HG02943 (cell line): ENCODE measurements at regions not wholly inside any gene's neighbourhood (a gene's known extent, or its start where the extent isn't known, plus 50 kb on each side); places are given as distances from the start of the nearest gene placed in this dataset.
"Not testable (repeated sequence)": the region's sequence is repeated elsewhere in the genome, so short reads cannot be mapped to it uniquely, and the experiment has no call there.

Source experiments
- ATAC-seq: cut with Tn5 transposase; IDR thresholded peaks from one replicate; pipeline ENCODE4 v1.9.1; 2021; ENCODE audit warnings: mild to moderate bottlenecking, low read depth, moderate library complexity; ENCODE audit not compliant: unreplicated experiment

GRCh38 chr15:70579766-70580165 lies 183.6 kb downstream of the UACA start:
- no peak for ATAC-seq

GRCh38 chr15:70578196-70578595 lies 185.2 kb downstream of the UACA start:
- ATAC-seq: no peak

- no peak for ATAC-seq
Observed at GRCh38 chr15:70576696-70577095, 186.7 kb downstream of the UACA start.

GRCh38 chr15:70576276-70576675 lies 187.1 kb downstream of the UACA start:
- no peak for ATAC-seq

GRCh38 chr15:70575231-70576226 lies 187.8 kb downstream of the UACA start:
- ATAC-seq: no peak

GRCh38 chr15:70574325-70574724 lies 189.0 kb downstream of the UACA start:
- ATAC-seq: not testable (repeated sequence)

- ATAC-seq: no peak
Observed at GRCh38 chr15:70573121-70573850, 190.1 kb downstream of the UACA start.

- no peak for ATAC-seq
Observed at GRCh38 chr15:70569714-70570231, 193.6 kb downstream of the UACA start.

GRCh38 chr15:70569091-70569713 lies 194.2 kb downstream of the UACA start:
- no peak for ATAC-seq

- ATAC-seq: no peak
Observed at GRCh38 chr15:70566989-70567388, 196.4 kb downstream of the UACA start.

GRCh38 chr15:70566047-70566835 lies 197.1 kb downstream of the UACA start:
- no peak for ATAC-seq

- no peak for ATAC-seq
Observed at GRCh38 chr15:70563561-70564095, 199.7 kb downstream of the UACA start.

GRCh38 chr15:70562906-70563305 lies 200.5 kb downstream of the UACA start:
- no peak for ATAC-seq

GRCh38 chr15:70561885-70562284 lies 201.5 kb downstream of the UACA start:
- no peak for ATAC-seq

GRCh38 chr15:70560617-70561328 lies 202.6 kb downstream of the UACA start:
- no peak for ATAC-seq

- ATAC-seq: no peak
Observed at GRCh38 chr15:70559265-70560239, 203.8 kb downstream of the UACA start.

GRCh38 chr15:70558406-70559264 lies 204.7 kb downstream of the UACA start:
- ATAC-seq: no peak
